Superior temporal gyrus (tissue), 1 donor: ENCODE measurements at regions not wholly inside any gene's neighbourhood (a gene's known extent, or its start where the extent isn't known, plus 50 kb on each side); places are given as distances from the start of the nearest gene placed in this dataset.
"Not testable (repeated sequence)": the region's sequence is repeated elsewhere in the genome, so short reads cannot be mapped to it uniquely, and the experiment has no call there.

Source experiments
- DNase-seq: peaks from one replicate; pipeline ENCODE4 v3.0.0-alpha.2; 2016; ENCODE audit errors: extremely low spot score

- DNase-seq, result no peak
Measured at GRCh38 chr13:109940637-109941036, 154.3 kb upstream of the IRS2 start.

- no peak for DNase-seq
Measured at GRCh38 chr13:109939838-109940237, 153.5 kb upstream of the IRS2 start.

GRCh38 chr13:109939180-109939579, 152.8 kb upstream of the IRS2 start:
- DNase-seq, result no peak

GRCh38 chr13:109938255-109938936, 152.0 kb upstream of the IRS2 start:
- DNase-seq, result no peak

GRCh38 chr13:109934520-109934919, 148.1 kb upstream of the IRS2 start:
- DNase-seq, result not testable (repeated sequence)

- DNase-seq, result no peak
Measured at GRCh38 chr13:109933476-109933875, 147.1 kb upstream of the IRS2 start.

GRCh38 chr13:109924376-109924775, 138.0 kb upstream of the IRS2 start:
- DNase-seq, result no peak

- no peak for DNase-seq
Measured at GRCh38 chr13:109922518-109922917, 136.1 kb upstream of the IRS2 start.

- no peak for DNase-seq
Measured at GRCh38 chr13:109919715-109920375, 133.5 kb upstream of the IRS2 start.

- no peak for DNase-seq
Measured at GRCh38 chr13:109918179-109918711, 131.9 kb upstream of the IRS2 start.

- no peak for DNase-seq
Measured at GRCh38 chr13:109917422-109917821, 131.0 kb upstream of the IRS2 start.

- DNase-seq, result no peak
Measured at GRCh38 chr13:109913936-109914510, 127.6 kb upstream of the IRS2 start.

- no peak for DNase-seq
Measured at GRCh38 chr13:109913186-109913585, 126.8 kb upstream of the IRS2 start.

- DNase-seq, result no peak
Measured at GRCh38 chr13:109910194-109910593, 123.8 kb upstream of the IRS2 start.

- DNase-seq, result no peak
Measured at GRCh38 chr13:109906976-109907375, 120.6 kb upstream of the IRS2 start.

GRCh38 chr13:109904218-109904617, 117.8 kb upstream of the IRS2 start:
- DNase-seq, result no peak

GRCh38 chr13:109900741-109901140, 114.4 kb upstream of the IRS2 start:
- DNase-seq, result no peak

- DNase-seq, result no peak
Measured at GRCh38 chr13:109900320-109900719, 113.9 kb upstream of the IRS2 start.

- no peak for DNase-seq
Measured at GRCh38 chr13:109899748-109900147, 113.4 kb upstream of the IRS2 start.

GRCh38 chr13:109899316-109899715, 112.9 kb upstream of the IRS2 start:
- DNase-seq, result no peak

- DNase-seq, result no peak
Measured at GRCh38 chr13:109897988-109898624, 111.7 kb upstream of the IRS2 start.

GRCh38 chr13:109892101-109892500, 105.7 kb upstream of the IRS2 start:
- no peak for DNase-seq
